CD4-positive, alpha-beta memory T cell (primary cell): ENCODE measurements at regions not wholly inside any gene's neighbourhood (a gene's known extent, or its start where the extent isn't known, plus 50 kb on each side); places are given as distances from the start of the nearest gene placed in this dataset.

ENCODE experiments used
- CTCF ChIA-PET: fragments of 350-600 bp; sonication (Branson Sonifier 250); formaldehyde crosslinking; loops from one replicate; lab custom pipeline; 2021; ENCODE audit warnings: inconsistent platforms; ENCODE audit not compliant: partially characterized antibody; lab: Charles Lee
- POLR2A ChIA-PET: fragments of 350-600 bp; sonication (Branson Sonifier 250); formaldehyde crosslinking; loops from one replicate; lab custom pipeline; 2021; ENCODE audit not compliant: partially characterized antibody; lab: Charles Lee
- DNase-seq, 5 donors: peaks; one replicate each; pipeline versions ENCODE4 v3.0.0 to v3.0.0-alpha.2; 2020 to 2022; ENCODE audit warnings: mixed read lengths in 1 of 5
- H3K27ac ChIP-seq: one replicate; pipeline ENCODE4 v1.7.0; 2013; ENCODE audit warnings: low read depth, low read length
- H3K27me3 ChIP-seq: 2 replicates; pipeline ENCODE4 v1.7.0; 2013; ENCODE audit warnings: mild to moderate bottlenecking, low read length, moderate library complexity; ENCODE audit not compliant: insufficient read depth
- H3K36me3 ChIP-seq: 2 replicates; pipeline ENCODE4 v1.7.0; 2013; ENCODE audit warnings: mild to moderate bottlenecking, low read length, moderate library complexity; ENCODE audit not compliant: insufficient read depth
- H3K4me1 ChIP-seq: 2 replicates; pipeline ENCODE4 v1.7.0; 2013; ENCODE audit warnings: mild to moderate bottlenecking, low read length, moderate library complexity; ENCODE audit not compliant: insufficient read depth
- H3K4me3 ChIP-seq, 2 donors: one replicate each; pipeline ENCODE4 v1.7.0; 2013; ENCODE audit warnings: low read length in 2 of 2, mild to moderate bottlenecking in 1 of 2
- H3K9me3 ChIP-seq, 2 donors: one replicate each; pipeline ENCODE4 v1.7.0; 2013; ENCODE audit warnings: low read length in 2 of 2, control low read depth in 1 of 2; ENCODE audit not compliant: control insufficient read depth in 1 of 2
- H3K27ac Mint-ChIP-seq, 7 donors: one replicate each; pipeline ENCODE4 v1.8.0; 2020 to 2021; ENCODE audit warnings: mixed read lengths in 7 of 7, mild to moderate bottlenecking in 6 of 7, inconsistent platforms in 3 of 7, moderate library complexity in 3 of 7
- H3K27me3 Mint-ChIP-seq, 2 donors: one replicate each; pipeline ENCODE4 v1.8.0; 2020 to 2021; ENCODE audit warnings: mixed read lengths in 2 of 2
- H3K36me3 Mint-ChIP-seq, 2 donors: one replicate each; pipeline ENCODE4 v1.8.0; 2020 to 2021; ENCODE audit warnings: mixed read lengths in 2 of 2, inconsistent platforms in 1 of 2, mild to moderate bottlenecking in 1 of 2
- H3K4me1 Mint-ChIP-seq, 4 donors: one replicate each; pipeline ENCODE4 v1.8.0; 2020 to 2021; ENCODE audit warnings: mixed read lengths in 4 of 4, mild to moderate bottlenecking in 1 of 4
- H3K4me3 Mint-ChIP-seq, 8 donors: one replicate each; pipeline ENCODE4 v1.8.0; 2020 to 2021; ENCODE audit warnings: mixed read lengths in 8 of 8, mild to moderate bottlenecking in 7 of 8, moderate library complexity in 6 of 8, inconsistent platforms in 3 of 8
- H3K9me3 Mint-ChIP-seq, 8 donors: one replicate each; pipeline ENCODE4 v1.8.0; 2020 to 2021; ENCODE audit warnings: mixed read lengths in 8 of 8, mild to moderate bottlenecking in 5 of 8, inconsistent platforms in 3 of 8, moderate library complexity in 1 of 8
- intact Hi-C: fragments of 100-400 bp; cut with micrococcal nuclease; formaldehyde crosslinking; loops from one replicate; pipeline ENCODE4 v1.15.1; 2023

DNA sequence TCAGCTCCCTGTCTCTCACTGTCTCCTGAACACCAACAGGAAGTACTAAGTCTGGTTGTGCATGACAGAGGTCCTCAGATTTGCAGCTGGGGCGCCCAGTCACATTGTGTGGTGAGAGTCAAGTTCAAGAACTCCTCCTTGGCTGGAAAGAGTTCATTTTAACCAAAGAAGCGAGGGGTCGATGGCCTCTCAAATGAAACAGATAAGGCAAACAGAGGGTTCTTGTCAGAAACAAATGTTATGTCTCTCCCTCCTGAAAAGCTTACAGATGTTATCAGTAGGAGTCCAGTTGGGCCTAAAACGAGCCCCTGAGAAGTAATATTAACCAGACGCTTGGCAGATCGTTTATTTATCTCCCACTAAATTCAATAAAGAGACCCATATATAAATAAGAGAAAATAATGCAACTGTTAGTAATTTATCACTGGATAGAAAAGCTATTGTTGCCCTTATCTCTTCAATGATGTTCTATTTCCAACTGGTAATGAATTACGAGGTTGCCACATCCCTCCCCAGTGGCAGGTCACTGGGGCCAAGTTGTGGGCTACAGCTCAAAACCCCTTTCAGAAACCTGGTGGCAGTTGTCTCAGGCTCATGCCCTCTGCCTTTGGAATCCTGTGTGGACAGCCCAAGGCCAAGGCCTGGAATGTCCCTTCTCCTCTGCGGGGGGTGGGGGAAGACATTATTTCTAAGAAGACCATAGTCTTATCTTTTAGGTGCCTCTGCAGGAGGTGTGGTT, 307.5 kb upstream of the DYNLRB2 start:
- no peaks in the 10 kb centered on the region for H3K27me3 ChIP-seq
- CTCF ChIA-PET, result no interaction called here

DNA sequence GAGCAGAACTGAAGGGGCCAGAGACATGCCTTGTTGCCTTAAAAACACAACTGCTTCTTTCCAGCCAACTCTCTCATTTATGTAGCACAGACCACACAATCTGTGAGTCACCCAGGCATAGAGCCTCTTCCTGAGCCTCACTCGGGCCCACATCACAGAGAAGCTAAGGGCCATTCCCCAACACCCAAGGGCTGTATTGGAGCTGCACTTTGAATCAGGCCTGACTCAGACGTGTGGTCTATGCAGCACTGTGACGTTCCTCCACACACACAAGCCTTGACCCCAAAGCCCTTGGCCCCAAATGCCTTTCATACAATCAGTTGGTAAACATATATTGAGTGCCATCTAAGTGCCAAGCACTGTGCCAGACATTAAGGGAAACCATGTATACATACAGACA, 308.9 kb upstream of the DYNLRB2 start:
- Histone ChIP-seq H3K36me3 (no peaks in the 10 kb centered on the region), H3K27me3 (no peaks in the 10 kb centered on the region), H3K4me1 (no peaks in the 10 kb centered on the region), H3K4me3 (no peak overlapping the region), H3K9me3 (no peaks in the 10 kb centered on the region), H3K27ac (no peak overlapping the region)
- no peak for DNase-seq
- Mint-ChIP-seq H3K36me3 (no peaks in the 10 kb centered on the region), H3K27me3 (peaks cover 0 to 6% of the 10 kb centered on the region in 2 donors), H3K4me1 (no peaks in the 10 kb centered on the region), H3K9me3 (peaks cover 0 to 2% (median 0%) of the 10 kb centered on the region in 8 donors), H3K27ac (no peak overlapping the region), H3K4me3 (no peak overlapping the region)
- ChIA-PET POLR2A (no interaction called here), CTCF (no interaction called here)
- intact Hi-C loops, result no loop called here

More for the DNA sequence above, 307.5 kb upstream of the DYNLRB2 start:
- POLR2A ChIA-PET, result no interaction called here
- no peaks in the 10 kb centered on the region for H3K4me1 Mint-ChIP-seq
- Histone ChIP-seq H3K4me3 (no peak overlapping the region), H3K9me3 (no peaks in the 10 kb centered on the region), H3K36me3 (no peaks in the 10 kb centered on the region), H3K27ac (no peak overlapping the region), H3K4me1 (no peaks in the 10 kb centered on the region)
- H3K36me3 Mint-ChIP-seq, result no peaks in the 10 kb centered on the region
- H3K27ac Mint-ChIP-seq, result no peak overlapping the region
- peaks cover 0 to 3% of the 10 kb centered on the region in 2 donors for H3K27me3 Mint-ChIP-seq
- H3K4me3 Mint-ChIP-seq, result no peak overlapping the region
- H3K9me3 Mint-ChIP-seq, result no peaks in the 10 kb centered on the region
- no peak for DNase-seq
- intact Hi-C loops, result no loop called here

DNA sequence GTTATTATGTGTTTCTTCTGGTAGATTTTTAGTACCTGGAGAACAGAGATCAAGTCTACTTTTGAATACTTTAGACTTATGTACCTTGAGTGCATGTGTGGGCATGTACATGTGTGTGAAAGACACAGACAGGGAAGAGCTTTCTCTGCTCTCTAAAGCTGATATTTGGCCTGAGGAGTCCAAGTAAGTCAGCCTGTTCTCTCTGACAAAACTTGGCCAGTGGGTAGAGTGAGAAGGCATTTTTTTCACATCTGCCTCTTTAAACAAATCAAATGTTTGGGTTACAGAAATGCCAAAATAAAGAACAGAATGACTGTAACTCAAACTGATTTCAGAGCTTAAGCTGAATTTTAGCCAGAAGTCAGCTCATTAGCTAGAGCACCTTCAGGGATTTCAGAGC, 309.7 kb upstream of the DYNLRB2 start:
- no peaks in the 10 kb centered on the region for H3K36me3 Mint-ChIP-seq
- H3K27ac ChIP-seq, result no peak overlapping the region
- no peaks in the 10 kb centered on the region for H3K27me3 ChIP-seq
- intact Hi-C loops, result no loop called here
- H3K4me1 Mint-ChIP-seq, result no peaks in the 10 kb centered on the region
- no peak overlapping the region for H3K4me3 ChIP-seq
- H3K27me3 Mint-ChIP-seq, result peaks cover 0 to 7% of the 10 kb centered on the region in 2 donors
- no peak overlapping the region for H3K4me3 Mint-ChIP-seq
- H3K9me3 ChIP-seq, result no peaks in the 10 kb centered on the region
- no peaks in the 10 kb centered on the region for H3K4me1 ChIP-seq
- peaks cover 0 to 10% (median 4%) of the 10 kb centered on the region in 8 donors for H3K9me3 Mint-ChIP-seq
- no peak overlapping the region for H3K27ac Mint-ChIP-seq
- H3K36me3 ChIP-seq, result no peaks in the 10 kb centered on the region
- DNase-seq, result no peak
- ChIA-PET POLR2A (no interaction called here), CTCF (no interaction called here)

DNA sequence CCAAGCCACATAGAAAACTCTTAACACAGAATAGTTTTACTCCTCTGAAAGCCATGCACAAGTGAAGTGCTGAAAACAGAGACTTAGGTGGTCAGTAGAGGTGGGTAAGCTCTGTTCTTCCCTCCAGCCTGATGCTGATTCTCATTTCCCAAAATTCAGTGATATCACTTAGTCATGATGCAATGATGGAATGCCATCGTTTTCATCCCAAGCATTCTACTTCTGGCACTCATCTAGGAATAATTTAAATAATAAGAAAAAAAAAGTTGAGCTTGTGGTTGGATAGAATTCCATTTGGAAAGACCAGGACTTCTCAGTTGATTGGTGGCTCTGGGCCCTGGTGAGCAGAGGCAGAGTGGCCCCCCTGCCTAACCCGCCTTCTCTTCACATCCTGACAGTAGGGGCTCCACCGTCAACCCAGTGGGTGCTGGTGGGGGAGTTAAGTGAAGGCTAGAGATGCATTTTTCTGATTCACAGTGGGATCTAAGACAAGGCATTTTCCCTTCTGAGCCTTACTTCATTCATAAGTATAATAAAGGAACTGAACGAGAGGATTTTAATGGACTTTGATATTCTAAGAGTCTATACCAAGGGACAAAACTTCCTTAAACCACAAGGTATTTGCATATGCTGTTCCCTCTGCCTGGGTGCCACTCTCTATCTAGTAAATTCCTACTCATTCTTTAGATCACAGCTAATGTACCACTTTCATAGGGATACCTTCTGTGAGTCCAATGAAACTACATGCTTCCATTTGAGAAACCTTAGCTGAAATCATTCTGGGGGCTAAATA, 310.3 kb upstream of the DYNLRB2 start:
- H3K36me3 ChIP-seq, result no peaks in the 10 kb centered on the region
- no peaks in the 10 kb centered on the region for H3K36me3 Mint-ChIP-seq
- H3K27ac ChIP-seq, result no peak overlapping the region
- no peaks in the 10 kb centered on the region for H3K4me1 ChIP-seq
- no peaks in the 10 kb centered on the region for H3K27me3 ChIP-seq
- H3K9me3 Mint-ChIP-seq, result peaks cover 0 to 13% (median 6%) of the 10 kb centered on the region in 8 donors
- ChIA-PET POLR2A (no interaction called here), CTCF (no interaction called here)
- H3K4me3 Mint-ChIP-seq, result no peak overlapping the region
- H3K27me3 Mint-ChIP-seq, result peaks cover 0 to 7% of the 10 kb centered on the region in 2 donors
- H3K27ac Mint-ChIP-seq, result no peak overlapping the region
- DNase-seq, result no peak
- H3K4me3 ChIP-seq, result no peak overlapping the region
- no peaks in the 10 kb centered on the region for H3K4me1 Mint-ChIP-seq
- intact Hi-C loops, result no loop called here
- no peaks in the 10 kb centered on the region for H3K9me3 ChIP-seq

DNA sequence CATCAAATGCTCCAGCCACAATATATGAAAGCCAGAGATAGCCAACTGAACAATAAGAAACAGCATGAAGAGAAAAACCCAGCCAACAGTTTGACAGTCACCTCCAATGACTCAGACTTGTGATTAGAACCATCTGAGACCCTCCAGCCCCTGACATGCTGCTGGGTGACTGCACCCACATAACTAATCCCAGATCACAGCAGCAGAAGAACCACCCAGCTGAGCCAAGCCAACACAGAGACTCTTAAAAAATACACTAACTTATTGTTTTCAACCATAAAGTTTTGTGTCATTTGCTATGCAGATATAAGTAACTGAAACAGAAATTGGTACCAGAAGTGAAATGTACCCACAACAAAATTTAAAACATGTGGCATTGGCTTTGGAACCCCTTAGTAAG, 314.3 kb upstream of the DYNLRB2 start:
- H3K4me1 Mint-ChIP-seq, result no peaks in the 10 kb centered on the region
- H3K27me3 Mint-ChIP-seq, result peaks cover 1 to 8% of the 10 kb centered on the region in 2 donors
- H3K36me3 Mint-ChIP-seq, result no peaks in the 10 kb centered on the region
- CTCF ChIA-PET, result no interaction called here
- no peaks in the 10 kb centered on the region for H3K9me3 ChIP-seq
- DNase-seq, result no peak
- no peaks in the 10 kb centered on the region for H3K36me3 ChIP-seq
- intact Hi-C loops, result no loop called here
- H3K27me3 ChIP-seq, result no peaks in the 10 kb centered on the region
- H3K27ac ChIP-seq, result no peak overlapping the region
- POLR2A ChIA-PET, result no interaction called here
- peaks cover 0 to 19% (median 9%) of the 10 kb centered on the region in 8 donors for H3K9me3 Mint-ChIP-seq
- no peak overlapping the region for H3K27ac Mint-ChIP-seq
- no peaks in the 10 kb centered on the region for H3K4me1 ChIP-seq
- no peak overlapping the region for H3K4me3 ChIP-seq
- no peak overlapping the region for H3K4me3 Mint-ChIP-seq

DNA sequence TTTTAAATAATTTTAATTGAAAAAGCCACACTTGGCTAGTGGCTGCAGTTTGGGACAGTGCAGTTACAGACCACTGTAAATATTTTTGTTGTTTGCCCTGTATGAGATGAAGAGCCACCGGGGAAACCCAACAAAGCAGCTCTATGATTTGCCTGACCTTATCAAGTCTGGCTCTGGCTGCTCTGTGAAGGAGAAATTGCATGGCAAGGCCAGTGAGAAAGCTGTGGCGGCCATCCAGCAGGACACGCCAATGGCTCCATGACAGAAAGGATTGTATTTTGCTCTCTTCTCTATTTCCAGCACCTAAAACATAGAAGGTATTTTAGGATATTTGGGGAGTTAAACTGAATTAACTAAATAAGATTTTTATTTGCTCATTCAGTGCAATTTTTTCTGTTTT, 330.0 kb upstream of the DYNLRB2 start:
- H3K36me3 Mint-ChIP-seq, result no peaks in the 10 kb centered on the region
- POLR2A ChIA-PET, result no interaction called here
- intact Hi-C loops, result no loop called here

DNA sequence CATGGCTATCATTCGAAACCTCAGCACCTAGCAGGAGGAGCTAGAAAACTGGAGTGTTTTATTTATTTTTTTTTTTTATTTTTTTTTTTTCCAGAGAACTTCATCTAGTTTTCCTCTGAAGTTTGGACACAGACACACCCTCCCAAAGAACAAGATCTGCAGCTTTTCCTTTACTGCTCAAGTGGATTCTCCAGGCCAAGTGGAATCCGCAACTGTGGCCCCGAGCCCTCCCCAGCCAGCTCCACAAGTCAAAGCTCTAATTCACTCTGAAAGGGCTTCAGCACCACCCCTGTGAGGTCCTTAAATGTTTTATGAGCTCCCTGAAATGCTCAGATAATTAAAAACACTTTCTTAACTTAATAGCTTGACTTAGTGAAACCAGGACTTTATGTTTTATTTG, 332.1 kb upstream of the DYNLRB2 start:
- H3K4me1 Mint-ChIP-seq, result no peaks in the 10 kb centered on the region
- no peak overlapping the region for H3K4me3 Mint-ChIP-seq
- intact Hi-C loops, result no loop called here
- Histone ChIP-seq H3K36me3 (no peaks in the 10 kb centered on the region), H3K27me3 (no peaks in the 10 kb centered on the region), H3K9me3 (no peaks in the 10 kb centered on the region), H3K27ac (no peak overlapping the region), H3K4me1 (no peaks in the 10 kb centered on the region), H3K4me3 (no peak overlapping the region)
- no peaks in the 10 kb centered on the region for H3K36me3 Mint-ChIP-seq
- DNase-seq, result no peak
- H3K27me3 Mint-ChIP-seq, result peaks cover 5 to 12% of the 10 kb centered on the region in 2 donors
- peaks cover 0 to 6% (median 1%) of the 10 kb centered on the region in 8 donors for H3K9me3 Mint-ChIP-seq
- CTCF ChIA-PET, result interaction anchor here (0.9 kb wide), 1 partner anchor 9 kb away, joined by 3 read pairs; no protein-coding TSS in a partner anchor
- no peak overlapping the region for H3K27ac Mint-ChIP-seq
- POLR2A ChIA-PET, result no interaction called here

More for the DNA sequence above, 330.0 kb upstream of the DYNLRB2 start:
- Mint-ChIP-seq H3K9me3 (peaks cover 0 to 9% (median 4%) of the 10 kb centered on the region in 8 donors), H3K27me3 (peaks cover 10 to 16% of the 10 kb centered on the region in 2 donors), H3K4me3 (no peak overlapping the region), H3K4me1 (no peaks in the 10 kb centered on the region), H3K27ac (no peak overlapping the region)
- CTCF ChIA-PET, result no interaction called here
- Histone ChIP-seq H3K27ac (no peak overlapping the region), H3K4me1 (no peaks in the 10 kb centered on the region), H3K27me3 (no peaks in the 10 kb centered on the region), H3K4me3 (no peak overlapping the region), H3K36me3 (no peaks in the 10 kb centered on the region), H3K9me3 (no peaks in the 10 kb centered on the region)
- DNase-seq, result no peak
